COR-L47 (cell line): ENCODE measurements at regions not wholly inside any gene's neighbourhood (a gene's known extent, or its start where the extent isn't known, plus 50 kb on each side); places are given as distances from the start of the nearest gene placed in this dataset.
"Not testable (repeated sequence)": the region's sequence is repeated elsewhere in the genome, so short reads cannot be mapped to it uniquely, and the experiment has no call there.

Experiments
- DNase-seq: peaks from one replicate; lab custom pipeline; 2025; lab: John Stamatoyannopoulos, UW

DNA sequence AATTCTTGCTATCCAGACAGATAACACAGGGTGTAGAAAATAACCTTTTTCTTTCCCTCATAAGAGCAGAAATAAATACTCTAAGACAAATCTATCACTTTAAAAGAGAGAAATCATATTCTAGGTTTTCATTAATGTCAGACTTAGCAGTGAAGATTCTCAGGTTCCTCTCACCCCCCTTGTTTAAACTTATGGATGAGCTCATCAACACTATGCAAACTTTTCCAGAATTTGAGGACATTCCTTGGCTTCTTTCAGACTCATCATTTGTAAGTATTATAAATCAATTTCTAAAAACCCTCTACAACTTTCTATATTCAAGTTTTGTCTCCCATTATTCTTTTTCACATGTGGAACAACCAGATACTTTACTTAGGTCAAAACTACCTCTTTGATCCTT lies 374.9 kb upstream of the TRPC7 start:
- no peak for DNase-seq

DNA sequence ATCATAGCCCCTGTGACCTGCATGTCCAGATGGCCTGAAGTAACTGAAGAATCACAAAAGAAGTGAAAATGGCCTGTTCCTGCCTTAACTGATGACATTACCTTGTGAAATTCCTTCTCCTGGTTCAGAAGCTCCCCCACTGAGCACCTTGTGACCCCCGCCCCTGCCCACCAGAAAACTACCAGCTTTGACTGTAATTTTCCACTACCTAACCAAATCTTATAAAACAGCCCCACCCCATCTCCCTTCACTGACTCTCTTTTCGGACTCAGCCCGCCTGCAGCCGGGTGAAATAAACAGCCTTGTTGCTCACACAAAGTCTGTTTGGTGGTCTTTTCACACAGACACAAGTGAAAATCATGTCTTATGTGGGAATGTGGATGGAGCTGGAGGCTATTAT lies 373.9 kb upstream of the TRPC7 start:
- not testable (repeated sequence) for DNase-seq

DNA sequence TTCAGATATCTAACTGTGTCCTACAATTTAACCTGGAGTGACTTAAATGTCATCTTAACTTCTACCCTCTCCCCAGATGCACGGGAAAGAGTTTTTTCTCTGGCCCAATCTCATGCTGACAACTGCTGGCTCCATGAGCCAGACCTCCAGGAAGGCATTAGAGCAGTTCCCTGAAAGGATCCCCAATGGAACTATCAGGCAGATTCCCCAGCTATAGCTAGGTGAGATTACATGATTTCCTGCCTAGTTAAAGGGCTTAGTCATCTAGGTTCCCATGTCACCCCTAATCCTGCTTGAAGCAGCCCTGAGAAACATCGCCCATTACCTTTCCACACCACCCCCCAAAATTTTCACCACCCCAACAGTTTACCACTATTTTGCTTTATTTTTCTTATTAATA lies 373.5 kb upstream of the TRPC7 start:
- DNase-seq, result no peak

DNA sequence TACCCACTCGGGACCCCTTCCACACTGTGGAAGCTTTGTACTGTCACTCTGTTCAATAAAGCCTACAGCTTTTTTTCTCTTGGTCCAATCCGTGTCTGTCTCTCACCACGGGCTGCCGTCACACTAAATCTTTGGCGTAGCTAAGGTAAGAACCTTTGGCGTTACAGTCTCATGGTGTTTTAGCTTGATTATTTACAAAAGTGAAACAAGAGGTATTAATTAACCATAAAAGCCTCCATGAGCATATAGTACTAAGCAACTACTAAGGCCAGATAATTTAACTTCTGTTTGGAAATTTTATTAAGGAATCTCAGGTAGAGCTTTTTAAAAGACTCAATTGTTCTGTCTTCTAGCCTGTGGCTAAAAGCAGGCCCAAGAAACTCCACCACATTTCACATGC lies 370.7 kb upstream of the TRPC7 start:
- no peak for DNase-seq

DNA sequence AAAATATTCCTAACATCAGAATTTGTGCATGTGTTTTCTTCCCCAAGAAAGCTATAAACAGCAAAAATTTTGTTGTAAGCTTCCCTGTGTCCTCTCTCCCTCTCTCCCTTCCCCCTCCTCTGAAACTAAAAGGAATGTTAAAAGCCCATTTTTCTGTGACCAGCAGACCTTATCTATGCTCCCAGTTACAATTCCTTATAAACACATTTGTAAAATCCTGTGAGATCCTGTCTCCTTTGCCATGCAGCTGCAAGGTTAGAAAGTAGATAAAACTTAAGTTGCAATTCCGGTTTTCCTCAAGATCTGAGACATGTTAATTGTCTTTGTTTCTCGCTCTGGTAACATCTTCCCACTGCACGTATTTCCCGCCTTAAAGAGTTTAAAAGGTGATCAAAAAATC lies 370.3 kb upstream of the TRPC7 start:
- DNase-seq, result not testable (repeated sequence)

DNA sequence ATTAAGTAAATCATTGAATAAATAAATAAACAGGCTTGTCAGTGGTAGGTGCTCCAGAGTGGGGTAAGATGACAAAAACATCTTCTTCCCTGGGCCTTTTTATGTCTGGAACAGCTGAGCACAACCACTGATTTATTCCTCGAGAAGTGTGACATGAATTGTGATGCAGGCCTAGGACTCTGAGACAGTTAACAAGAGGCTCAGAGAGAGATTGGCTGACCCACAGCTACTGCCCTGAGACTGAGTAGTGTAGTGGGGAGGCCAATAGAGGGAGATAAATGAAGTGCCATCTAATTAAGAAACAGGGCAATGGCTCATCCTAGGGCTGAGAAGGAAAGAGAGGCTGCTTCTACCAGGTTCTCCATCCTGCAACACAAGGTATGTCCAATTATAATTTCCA lies 369.3 kb upstream of the TRPC7 start:
- DNase-seq, result no peak

DNA sequence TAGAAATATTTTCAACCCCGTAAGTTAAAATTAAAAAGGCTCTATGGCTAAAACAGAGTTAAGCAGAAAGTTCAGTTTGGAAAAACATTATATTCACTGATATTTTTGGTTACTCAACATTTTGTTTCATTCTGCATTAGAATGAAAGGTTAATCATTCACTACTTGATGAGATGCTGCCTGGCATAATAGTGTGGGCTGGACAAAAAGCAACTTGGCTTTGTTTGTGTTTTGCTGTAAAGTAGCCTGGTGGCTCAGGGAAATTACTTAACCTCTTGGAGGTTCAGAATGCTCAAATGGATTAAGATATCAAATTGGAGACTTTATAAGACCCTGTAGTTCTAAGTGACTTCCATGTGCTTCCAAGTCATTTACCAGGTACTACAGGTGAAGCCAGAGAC lies 367.4 kb upstream of the TRPC7 start:
- no peak for DNase-seq

DNA sequence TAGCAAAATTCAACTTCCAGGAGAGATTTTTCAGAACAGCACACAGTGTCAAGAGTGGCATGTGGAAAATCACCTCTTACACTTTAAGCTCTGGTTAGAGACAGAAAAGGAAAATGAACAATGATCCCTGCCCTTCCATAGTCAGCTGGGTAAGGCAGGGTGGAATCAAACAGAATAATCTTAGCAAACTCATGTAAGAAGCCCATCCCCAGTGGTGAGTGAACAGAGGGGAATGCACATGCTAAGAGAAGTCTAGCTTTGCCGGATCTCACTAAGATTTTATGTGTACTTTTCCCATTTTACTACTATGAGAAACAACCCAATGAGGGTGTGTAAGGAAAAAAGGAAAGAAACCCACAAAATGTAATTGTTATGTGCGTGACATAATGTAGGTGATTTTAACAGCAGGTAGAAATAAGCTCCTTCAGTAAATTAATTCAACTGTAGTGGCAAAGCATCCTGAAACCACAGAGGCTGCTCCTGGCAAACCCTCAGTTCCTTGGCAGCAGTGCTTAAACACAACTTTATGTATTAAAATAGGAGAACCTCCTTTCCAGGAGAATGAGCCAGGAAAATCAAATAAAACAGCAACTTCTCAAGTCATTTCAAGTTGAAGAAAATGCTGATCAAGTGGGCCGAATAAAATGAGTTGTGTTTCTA lies 366.0 kb upstream of the TRPC7 start:
- no peak for DNase-seq

DNA sequence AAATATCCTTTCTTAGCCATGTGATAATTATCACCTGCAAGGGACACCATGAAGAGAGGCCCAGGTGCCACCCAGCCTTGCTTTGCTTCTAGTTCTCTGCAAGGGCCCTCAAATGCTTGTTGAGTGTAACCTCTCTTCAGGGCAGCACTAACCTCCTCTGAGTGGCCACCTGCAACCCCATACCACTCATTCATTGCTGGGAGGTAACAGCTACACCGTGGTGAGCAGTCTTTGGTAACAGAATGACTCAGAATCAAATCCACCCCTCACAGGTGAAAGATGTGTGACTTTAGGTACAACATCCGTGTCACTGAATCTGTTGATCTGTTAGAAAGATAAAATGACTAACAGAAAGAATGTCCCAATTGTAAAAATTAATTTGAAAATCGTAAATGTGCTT lies 365.1 kb upstream of the TRPC7 start:
- DNase-seq, result no peak

DNA sequence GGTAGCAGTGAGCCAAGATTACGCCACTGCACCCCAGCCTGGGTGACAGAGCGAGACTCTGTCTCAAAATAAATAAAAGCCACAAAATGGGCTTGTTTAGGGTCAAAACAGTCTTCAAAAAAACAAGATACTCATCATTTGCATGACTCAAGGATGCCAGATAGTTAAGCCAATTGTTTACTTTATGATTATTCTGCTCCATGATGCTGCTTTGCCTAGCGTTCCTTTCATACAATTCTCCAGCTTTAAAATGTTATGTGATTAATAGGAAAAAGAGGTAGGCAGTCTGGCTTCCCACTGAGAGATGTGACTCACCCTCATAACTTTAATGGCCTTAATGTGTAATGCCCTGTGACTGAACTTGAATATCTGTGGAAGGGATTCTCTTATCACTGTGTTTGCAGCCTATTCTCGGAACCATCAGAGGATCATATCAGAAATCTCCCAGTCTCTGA lies 364.6 kb upstream of the TRPC7 start:
- peak; percentile 16 for DNase-seq

DNA sequence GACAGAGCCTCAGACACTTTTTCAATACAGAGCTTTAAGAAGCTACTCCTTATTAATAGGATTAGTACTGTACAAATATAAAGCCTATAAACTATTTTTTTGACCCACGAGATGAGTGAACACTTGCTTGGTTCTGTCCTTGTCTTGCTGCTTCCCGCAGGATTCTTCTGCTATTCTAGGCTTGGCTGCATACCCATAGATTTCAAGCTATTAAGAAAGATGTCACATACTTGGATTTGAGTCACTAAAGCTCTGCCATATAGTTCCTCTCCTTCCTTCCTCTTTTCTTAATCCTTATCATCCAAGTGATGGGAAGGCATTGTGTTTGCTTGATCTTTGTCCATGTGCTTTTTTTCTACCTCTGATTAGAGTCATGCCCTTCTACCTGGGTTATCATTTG lies 361.2 kb upstream of the TRPC7 start:
- no peak for DNase-seq

DNA sequence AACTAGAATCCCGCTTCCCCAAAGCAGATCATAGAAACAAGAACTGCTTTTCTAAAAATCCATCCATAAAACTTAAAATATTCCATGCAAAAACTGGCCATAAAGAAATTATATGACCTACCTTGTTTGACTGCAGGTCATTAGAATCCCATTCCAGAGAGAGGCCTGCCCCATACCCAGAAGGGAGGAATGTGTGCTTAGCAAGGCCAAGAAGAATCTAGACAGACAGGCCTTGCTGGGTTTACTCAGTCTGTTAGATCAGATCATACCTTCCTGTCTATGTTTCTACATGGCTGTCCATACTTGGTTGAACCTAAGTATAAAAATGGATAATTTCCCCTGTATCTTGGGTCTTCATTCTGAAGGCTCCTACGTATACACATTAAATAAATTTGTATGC lies 358.8 kb upstream of the TRPC7 start:
- DNase-seq, result no peak

DNA sequence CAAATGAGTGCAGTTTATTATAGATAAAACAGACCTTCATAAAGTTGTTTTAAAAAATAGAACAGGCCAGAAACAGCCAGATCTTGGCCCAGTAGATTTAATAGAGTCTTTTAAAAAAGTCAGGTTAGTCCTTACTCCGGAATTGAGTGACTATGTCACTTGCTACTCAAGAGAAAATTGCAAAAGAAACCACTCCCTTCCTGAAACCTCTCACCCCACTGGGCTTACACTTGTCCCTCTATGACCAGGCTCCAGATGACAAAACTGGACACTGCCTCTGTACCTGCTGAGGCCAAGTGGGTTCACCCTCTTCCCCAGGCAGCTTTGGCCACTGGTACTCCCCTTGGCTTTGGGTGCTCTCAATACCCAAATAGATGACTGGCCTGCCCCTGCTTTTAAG lies 357.2 kb upstream of the TRPC7 start:
- no peak for DNase-seq

DNA sequence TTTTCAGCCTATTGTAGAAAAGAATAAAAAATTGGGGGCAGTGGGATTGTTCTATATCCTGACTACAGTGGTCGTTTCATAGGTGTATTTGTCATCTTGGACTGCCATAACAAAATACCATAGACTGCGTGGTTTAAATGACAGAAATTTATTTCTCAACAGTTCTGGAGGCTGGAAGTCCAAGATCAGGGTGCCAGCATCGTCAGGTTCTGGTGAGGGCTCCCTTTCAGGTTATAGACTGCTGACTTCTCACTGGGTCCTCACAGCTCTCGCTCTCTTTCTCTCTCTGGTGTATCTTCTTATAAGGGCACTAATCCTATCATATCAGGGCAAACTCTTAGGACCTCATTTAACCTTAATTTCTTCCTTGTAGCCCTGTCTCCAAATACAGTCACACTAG lies 356.7 kb upstream of the TRPC7 start:
- no peak for DNase-seq

DNA sequence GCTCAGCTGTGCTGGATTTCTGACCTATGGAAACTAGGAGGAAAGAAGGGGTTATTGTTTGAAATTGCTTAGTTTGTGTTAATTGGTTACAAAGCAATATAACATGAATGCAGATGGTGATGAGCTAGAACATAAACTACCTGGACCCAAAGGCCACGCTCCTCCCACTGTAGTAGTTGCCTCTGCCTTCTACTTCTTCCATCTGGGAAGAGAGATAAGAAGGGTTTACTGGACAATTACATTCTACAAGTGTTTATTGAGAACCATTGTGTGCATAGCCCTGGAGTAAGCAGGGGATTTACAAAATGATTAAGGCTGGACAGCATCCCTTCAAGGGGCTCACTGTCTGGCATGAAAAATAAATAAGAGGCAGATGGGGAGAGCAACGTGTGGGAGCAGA lies 355.3 kb upstream of the TRPC7 start:
- DNase-seq, result no peak

DNA sequence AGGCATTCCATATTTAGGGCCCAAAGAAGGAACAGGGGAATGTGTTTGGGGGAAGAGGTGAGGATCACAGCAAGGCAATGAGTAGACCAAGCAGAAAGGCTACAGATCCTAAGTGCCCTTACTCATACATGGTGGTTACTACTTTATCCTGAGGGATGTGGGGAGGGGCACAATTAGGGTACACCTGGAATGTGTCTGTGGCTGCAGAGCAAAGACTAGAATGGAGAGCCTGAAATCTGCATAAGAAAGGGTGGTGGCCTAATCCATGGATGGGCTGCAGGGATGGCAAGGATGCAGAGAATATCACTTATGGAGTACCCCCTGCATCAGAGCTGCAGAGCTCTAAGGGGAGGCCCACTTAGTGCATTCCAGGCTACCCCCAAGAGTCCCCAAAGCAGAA lies 352.6 kb upstream of the TRPC7 start:
- no peak for DNase-seq

DNA sequence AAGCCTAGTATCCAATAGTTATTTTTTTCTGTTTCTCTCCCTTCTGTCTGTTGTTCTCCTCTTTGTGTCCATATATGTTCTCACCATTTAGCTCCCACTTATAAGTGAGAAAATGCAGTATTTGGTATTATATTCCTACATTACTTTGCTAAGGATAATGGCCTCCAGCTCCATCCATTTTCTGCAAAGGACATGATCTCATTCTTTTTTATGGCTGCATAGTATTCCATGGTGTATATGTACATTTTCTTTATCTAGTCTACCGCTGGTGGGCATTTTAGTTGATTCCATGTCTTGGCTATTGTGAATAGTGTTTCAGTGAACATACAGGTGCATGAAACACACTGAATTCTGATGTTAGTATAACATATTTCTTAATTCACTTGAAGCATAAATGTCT lies 348.9 kb upstream of the TRPC7 start:
- DNase-seq, result no peak

DNA sequence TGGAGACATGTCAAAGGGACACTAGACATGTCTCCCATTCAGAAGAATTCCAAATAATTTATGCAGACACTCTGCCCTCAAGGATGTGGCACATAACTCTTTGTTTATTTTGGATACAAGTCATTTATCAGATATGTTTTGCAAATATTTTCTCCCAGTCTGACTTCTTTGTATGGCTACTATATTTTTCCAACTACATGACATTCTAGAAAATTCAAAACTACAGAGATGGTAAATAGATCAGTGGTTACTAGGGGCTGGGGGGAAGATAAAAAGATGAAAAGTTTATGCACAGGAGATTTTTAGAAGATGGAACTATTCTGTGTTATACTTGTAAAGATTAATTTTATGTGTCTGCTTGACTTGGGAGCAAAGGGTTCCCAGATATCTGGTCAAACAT lies 347.3 kb upstream of the TRPC7 start:
- no peak for DNase-seq

DNA sequence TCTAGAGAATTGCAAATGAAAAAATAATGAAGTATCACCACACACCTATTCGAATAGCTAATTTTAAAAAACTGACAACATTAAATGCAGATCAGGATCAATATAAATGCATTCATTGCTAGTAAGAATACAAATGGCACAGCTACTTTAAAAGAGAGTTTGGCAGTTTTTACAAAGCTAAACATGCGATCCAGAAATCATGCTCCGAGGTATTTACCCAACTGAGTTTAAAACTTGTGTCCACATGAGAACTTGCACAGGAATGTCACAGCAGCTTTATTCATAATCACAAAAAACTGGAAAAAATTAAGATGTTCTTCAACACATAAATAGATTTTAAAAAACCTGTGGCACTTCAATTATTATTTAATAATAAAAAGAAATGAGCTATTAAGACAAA lies 345.5 kb upstream of the TRPC7 start:
- no peak for DNase-seq

DNA sequence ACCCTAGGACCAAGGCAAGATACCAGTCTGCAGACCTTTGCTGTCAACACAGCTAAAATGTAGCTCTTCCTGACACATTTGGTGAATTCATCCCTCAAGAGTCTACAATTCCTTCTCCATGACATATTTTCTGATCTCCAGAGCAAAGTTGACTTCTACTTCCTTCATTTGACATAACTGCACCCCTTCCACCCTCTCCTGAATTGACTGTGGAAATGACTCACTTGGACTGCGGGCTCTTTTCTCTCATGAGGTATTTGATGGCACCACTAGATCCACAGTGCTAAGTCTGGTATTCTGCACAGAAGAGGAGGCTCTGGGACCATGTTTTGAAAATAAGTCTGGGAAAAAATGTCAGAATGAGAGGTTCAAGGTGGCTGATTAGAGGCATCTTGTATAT lies 338.4 kb upstream of the TRPC7 start:
- DNase-seq, result no peak

DNA sequence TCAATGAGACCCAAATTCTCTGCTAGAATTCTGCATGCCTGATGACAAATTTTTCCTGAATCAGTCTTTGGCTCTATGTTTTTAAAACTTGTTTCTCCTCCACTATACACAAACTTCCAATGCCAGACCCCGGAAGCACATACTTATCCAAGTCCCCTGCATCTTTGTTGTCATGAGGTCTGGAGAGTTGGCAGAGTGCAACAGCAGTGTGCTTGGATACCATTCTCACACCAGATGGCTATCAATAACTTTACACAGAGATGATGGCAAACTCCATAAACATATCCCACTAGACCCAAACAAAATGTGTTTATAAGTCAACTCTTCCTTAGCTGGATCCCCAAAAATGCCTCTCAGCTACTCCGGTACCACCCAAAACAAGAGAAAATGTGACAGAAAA lies 337.7 kb upstream of the TRPC7 start:
- no peak for DNase-seq

DNA sequence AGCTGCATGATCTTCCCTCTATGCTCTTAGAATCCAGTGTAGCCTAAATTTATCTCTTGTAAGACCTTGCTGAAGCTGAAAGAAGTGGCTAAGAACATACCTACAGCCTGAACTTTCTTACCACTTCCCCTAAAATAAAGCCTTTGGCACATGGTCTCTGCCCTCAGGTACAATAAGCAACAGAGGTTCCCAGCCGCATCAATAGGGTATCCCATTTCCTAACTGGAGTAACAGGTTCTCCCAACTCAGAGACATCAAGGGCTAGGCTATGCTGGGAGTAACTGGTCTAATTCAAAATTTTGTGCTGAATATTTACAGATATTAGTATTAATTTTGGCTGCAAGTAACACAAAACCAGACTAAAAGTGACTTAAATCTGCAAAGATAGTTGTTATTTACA lies 335.8 kb upstream of the TRPC7 start:
- DNase-seq, result no peak

DNA sequence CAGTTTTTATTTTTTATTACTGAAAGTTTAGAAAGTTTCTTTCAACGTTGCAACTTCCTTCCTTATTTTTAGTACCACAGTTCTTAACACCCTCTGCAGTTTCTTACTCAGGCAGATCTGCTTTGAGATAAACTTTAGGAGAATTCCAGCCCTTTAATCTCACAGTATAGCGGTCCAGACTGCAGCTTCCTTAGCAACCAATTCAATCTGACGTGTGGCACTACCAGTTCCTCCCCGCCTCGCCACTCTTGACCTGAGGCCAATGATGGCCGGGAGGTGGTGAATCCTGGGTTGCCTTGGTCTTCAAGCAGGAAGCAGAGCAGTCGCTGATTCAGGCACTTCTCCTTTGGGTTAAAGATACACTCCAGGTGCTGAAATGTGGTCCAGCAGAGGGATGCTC lies 334.3 kb upstream of the TRPC7 start:
- no peak for DNase-seq

DNA sequence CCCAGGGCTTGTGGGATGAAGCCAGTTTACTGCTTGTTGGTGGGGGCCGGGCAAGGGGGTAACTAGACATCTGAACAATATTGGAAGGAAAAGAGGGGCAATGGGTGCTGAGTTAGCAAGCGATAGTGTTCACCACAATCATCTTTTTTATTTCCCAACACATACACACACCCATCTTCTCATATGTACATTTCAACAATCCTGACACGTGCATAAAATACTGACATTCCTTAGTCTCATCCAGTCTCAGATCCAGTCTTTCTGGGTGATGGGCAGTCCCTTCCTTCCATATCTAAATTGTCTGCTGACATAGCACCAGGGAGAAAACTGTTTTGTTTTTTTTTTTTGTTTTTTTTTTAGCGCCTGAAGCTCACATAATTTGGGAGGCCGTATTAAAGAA lies 333.6 kb upstream of the TRPC7 start:
- DNase-seq, result no peak

DNA sequence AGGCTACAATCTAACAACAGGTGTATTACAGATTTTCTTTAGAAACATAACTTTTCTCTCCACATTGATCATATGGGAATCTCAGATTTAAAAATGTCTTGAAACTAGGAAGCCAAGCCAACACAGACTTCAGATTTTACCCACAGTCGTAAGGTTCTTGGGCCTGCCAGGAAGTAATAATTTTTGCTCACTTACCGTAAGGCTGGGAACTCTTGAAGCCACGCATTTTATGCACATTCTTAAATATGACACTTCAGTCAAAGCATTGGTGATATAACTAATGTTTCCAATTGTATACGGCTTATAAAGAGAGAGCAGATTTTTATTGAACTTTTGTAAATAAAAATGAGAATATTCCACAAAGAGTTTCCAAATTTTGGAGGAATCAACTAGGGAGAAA lies 328.9 kb upstream of the TRPC7 start:
- DNase-seq, result no peak
